MM.1S (cell line): ENCODE measurements at regions not wholly inside any gene's neighbourhood (a gene's known extent, or its start where the extent isn't known, plus 50 kb on each side); places are given as distances from the start of the nearest gene placed in this dataset.

Experiments used
- DNase-seq: peaks from one replicate; pipeline ENCODE4 v3.0.0-alpha.2; 2015
- H2AFZ ChIP-seq: fragments of 300-600 bp; sonication (generic); 2 replicates; pipeline ENCODE4 v1.6.0; 2016; ENCODE audit warnings: antibody characterized with exemption, low read length
- H3F3A ChIP-seq: fragments of 300-600 bp; sonication (generic); 2 replicates; pipeline ENCODE4 v1.6.1; 2016; ENCODE audit warnings: mild to moderate bottlenecking, antibody characterized with exemption, low read length, moderate library complexity, mixed read lengths; ENCODE audit not compliant: insufficient read depth
- H3K27ac ChIP-seq: fragments of 300-600 bp; sonication (generic); 2 replicates; pipeline ENCODE4 v1.5.1; 2016; ENCODE audit warnings: mild to moderate bottlenecking, low read length
- H3K27me3 ChIP-seq: fragments of 300-600 bp; sonication (generic); replicated peaks from 2 replicates; pipeline ENCODE4 v1.6.0; 2016; ENCODE audit warnings: low read length; ENCODE audit not compliant: insufficient read depth
- H3K36me3 ChIP-seq: fragments of 300-600 bp; sonication (generic); replicated peaks from 2 replicates; pipeline ENCODE4 v1.6.1; 2016; ENCODE audit warnings: mild to moderate bottlenecking, low read length, mixed read lengths; ENCODE audit not compliant: insufficient read depth
- H3K4me1 ChIP-seq: fragments of 300-600 bp; sonication (generic); 2 replicates; pipeline ENCODE4 v1.6.1; 2016; ENCODE audit warnings: low read length, mixed read lengths
- H3K4me2 ChIP-seq: fragments of 300-600 bp; sonication (generic); 2 replicates; pipeline ENCODE4 v1.6.0; 2016; ENCODE audit warnings: low read depth, low read length
- H3K4me3 ChIP-seq: fragments of 300-600 bp; sonication (generic); 2 replicates; pipeline ENCODE4 v1.5.1; 2016; ENCODE audit warnings: low read length, mixed read lengths
- H3K79me2 ChIP-seq: fragments of 300-600 bp; sonication (generic); 2 replicates; pipeline ENCODE4 v1.6.1; 2016; ENCODE audit warnings: mixed run types, low read length, mixed read lengths
- H3K9ac ChIP-seq: fragments of 300-600 bp; sonication (generic); 2 replicates; pipeline ENCODE4 v1.6.1; 2016; ENCODE audit warnings: low read length, mixed read lengths
- H3K9me2 ChIP-seq: fragments of 300-600 bp; sonication (generic); replicated peaks from 2 replicates; pipeline ENCODE4 v1.6.1; 2016; ENCODE audit warnings: mild to moderate bottlenecking, low read length, mixed read lengths; ENCODE audit not compliant: insufficient read depth
- H3K9me3 ChIP-seq: fragments of 300-600 bp; sonication (generic); replicated peaks from 2 replicates; pipeline ENCODE4 v1.6.1; 2016; ENCODE audit warnings: mild to moderate bottlenecking, low read length, mixed read lengths; ENCODE audit not compliant: insufficient read depth
- H4K20me1 ChIP-seq: fragments of 300-600 bp; sonication (generic); 2 replicates; pipeline ENCODE4 v1.6.1; 2016; ENCODE audit warnings: mild to moderate bottlenecking, low read length, moderate library complexity, mixed read lengths; ENCODE audit not compliant: insufficient read depth
- EZH2 ChIP-seq: fragments of 300-600 bp; sonication (generic); optimal IDR thresholded peaks from 2 replicates; pipeline ENCODE3; 2017; ENCODE audit warnings: low read depth, mild to moderate bottlenecking, antibody characterized with exemption, low read length, mixed read lengths
- EZH2phosphoT487 ChIP-seq: fragments of 300-600 bp; sonication (generic); IDR thresholded peaks from 2 replicates; pipeline ENCODE4 v1.6.1; 2018; ENCODE audit warnings: antibody characterized with exemption, low read length
- TF ChIP-seq, protein P1 (sequence below): fragments of 300-600 bp; sonication (generic); IDR thresholded peaks from 2 replicates; pipeline ENCODE4 v1.5.1; 2016; ENCODE audit warnings: antibody characterized with exemption, low read length, mixed read lengths

DNA sequence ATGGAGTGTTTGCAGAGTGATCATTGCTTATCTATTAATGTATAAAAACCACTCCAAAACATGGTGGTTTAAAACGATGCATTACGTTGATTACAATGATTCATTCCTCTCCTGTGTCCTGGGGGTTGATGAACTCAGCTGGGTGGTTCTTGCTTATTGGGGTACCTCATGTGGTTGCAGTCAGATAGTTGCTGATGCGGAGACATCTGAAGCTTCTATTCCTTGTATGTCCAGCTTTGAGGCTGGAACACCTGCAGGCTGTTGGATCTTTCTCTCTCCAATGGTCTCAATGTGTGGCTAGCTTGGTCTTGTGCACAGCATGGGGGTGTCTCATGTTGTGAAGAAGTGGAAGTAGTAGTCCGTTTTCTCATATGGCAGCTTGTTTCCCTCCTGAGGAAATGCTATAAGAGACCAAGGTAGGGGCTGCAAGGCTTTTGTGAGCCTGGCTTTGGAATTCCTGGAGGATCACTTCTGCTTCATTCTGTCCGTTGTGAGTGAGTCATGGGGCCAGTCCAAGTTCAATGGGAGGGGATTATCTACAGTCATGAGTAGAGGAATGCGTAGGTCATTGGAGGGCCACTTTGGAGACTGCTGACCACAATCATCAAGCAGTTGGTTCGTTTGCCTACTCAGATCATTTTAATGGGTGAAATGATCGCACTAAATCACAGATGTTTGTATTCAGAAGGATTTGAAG lies 601.0 kb downstream of the SLC4A3 start:
- Histone ChIP-seq H2AFZ (no peak overlapping the region), H3K9me2 (no peaks in the 10 kb centered on the region), H4K20me1 (no peaks in the 10 kb centered on the region), H3K9me3 (no peaks in the 10 kb centered on the region), H3K4me1 (no peaks in the 10 kb centered on the region), H3K9ac (no peak overlapping the region), H3K27me3 (no peaks in the 10 kb centered on the region), H3K27ac (no peak overlapping the region), H3K4me3 (no peak overlapping the region), H3K4me2 (no peak overlapping the region), H3K79me2 (no peaks in the 10 kb centered on the region), H3F3A (no peaks in the 10 kb centered on the region), H3K36me3 (no peaks in the 10 kb centered on the region)
- DNase-seq, result no peak
- TF ChIP-seq EZH2 (no peak), EZH2phosphoT487 (no peak)
- TF ChIP-seq, protein P1, sequence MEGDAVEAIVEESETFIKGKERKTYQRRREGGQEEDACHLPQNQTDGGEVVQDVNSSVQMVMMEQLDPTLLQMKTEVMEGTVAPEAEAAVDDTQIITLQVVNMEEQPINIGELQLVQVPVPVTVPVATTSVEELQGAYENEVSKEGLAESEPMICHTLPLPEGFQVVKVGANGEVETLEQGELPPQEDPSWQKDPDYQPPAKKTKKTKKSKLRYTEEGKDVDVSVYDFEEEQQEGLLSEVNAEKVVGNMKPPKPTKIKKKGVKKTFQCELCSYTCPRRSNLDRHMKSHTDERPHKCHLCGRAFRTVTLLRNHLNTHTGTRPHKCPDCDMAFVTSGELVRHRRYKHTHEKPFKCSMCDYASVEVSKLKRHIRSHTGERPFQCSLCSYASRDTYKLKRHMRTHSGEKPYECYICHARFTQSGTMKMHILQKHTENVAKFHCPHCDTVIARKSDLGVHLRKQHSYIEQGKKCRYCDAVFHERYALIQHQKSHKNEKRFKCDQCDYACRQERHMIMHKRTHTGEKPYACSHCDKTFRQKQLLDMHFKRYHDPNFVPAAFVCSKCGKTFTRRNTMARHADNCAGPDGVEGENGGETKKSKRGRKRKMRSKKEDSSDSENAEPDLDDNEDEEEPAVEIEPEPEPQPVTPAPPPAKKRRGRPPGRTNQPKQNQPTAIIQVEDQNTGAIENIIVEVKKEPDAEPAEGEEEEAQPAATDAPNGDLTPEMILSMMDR, result no peak

DNA sequence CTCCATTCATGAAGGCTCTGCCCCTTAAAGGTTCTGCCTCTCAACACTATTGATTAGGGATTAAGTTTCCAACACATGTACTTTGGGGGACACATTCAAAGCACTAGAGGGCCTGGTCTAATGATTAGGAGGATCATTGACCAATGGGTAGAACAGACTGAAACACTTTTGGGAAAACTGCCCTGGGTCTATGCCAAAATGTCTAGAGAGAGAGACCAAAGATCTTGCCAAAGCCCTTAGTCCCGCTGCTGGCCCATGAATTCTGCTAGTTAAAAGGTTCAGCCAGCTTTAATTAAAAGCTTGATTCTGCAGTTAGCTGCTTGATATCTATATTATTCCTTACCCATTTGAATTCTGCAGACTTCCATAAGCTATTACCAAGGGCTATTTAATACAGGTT lies 613.2 kb downstream of the SLC4A3 start:
- H3K4me3 ChIP-seq, result no peak overlapping the region
- no peaks in the 10 kb centered on the region for H3K9me3 ChIP-seq

DNA sequence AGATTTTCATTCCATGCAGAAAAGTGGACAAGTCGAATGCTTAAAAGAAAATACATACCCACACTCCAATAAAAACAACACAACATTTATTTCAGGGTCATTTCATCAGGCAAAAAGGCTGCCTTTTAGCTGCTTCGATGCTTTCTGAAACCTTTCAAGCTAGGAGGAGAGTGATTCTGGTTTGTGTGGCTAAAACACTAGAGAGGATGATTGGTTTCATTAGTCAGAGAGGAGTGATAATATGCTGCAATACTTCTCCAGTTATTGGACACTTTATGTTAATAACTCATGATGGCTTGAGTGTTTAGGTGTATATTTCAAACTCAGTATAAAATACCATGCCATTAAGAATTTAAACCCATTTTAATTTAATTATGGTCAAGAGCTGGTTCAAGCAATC lies 614.0 kb downstream of the SLC4A3 start:
- TF ChIP-seq EZH2phosphoT487, result no peak
- no peaks in the 10 kb centered on the region for H3F3A ChIP-seq
- H2AFZ ChIP-seq, result no peak overlapping the region
- no peaks in the 10 kb centered on the region for H3K9me2 ChIP-seq
- no peak overlapping the region for H3K4me2 ChIP-seq
- no peak for DNase-seq
- H3K4me3 ChIP-seq, result no peak overlapping the region
- H3K4me1 ChIP-seq, result no peaks in the 10 kb centered on the region
- no peaks in the 10 kb centered on the region for H3K79me2 ChIP-seq
- no peaks in the 10 kb centered on the region for H3K36me3 ChIP-seq
- H3K27me3 ChIP-seq, result no peaks in the 10 kb centered on the region
- no peak overlapping the region for H3K27ac ChIP-seq
- no peak overlapping the region for H3K9ac ChIP-seq
- H3K9me3 ChIP-seq, result no peaks in the 10 kb centered on the region
- H4K20me1 ChIP-seq, result no peaks in the 10 kb centered on the region

More for the DNA sequence above, 613.2 kb downstream of the SLC4A3 start:
- H3K36me3 ChIP-seq, result no peaks in the 10 kb centered on the region
- no peaks in the 10 kb centered on the region for H3K9me2 ChIP-seq
- H3K9ac ChIP-seq, result no peak overlapping the region
- no peaks in the 10 kb centered on the region for H3K27me3 ChIP-seq
- no peaks in the 10 kb centered on the region for H4K20me1 ChIP-seq
- H3K27ac ChIP-seq, result no peak overlapping the region
- H3K79me2 ChIP-seq, result no peaks in the 10 kb centered on the region
- no peaks in the 10 kb centered on the region for H3K4me1 ChIP-seq
- no peaks in the 10 kb centered on the region for H3F3A ChIP-seq
- no peak overlapping the region for H2AFZ ChIP-seq
- DNase-seq, result no peak
- no peak for TF ChIP-seq EZH2phosphoT487
- no peak overlapping the region for H3K4me2 ChIP-seq

DNA sequence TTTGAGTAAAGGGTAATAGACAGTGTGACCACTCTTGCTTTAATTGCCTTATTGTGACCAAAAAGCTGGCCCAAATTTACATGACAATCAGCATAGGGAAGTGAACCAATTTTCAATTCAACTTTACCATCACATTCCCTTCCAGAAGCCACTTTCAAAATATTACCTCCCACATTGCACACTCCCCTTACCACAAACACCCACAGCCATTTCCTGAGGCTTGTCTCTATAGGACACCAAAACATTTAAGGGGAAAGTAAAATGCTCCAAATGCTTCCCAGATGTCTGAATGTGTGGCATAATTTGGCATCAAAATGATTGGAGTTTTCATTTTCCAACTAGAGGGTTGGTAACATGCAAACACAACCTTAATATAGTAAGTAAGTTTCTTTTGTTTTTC lies 616.1 kb downstream of the SLC4A3 start:
- Histone ChIP-seq H2AFZ (no peak overlapping the region), H3K4me3 (no peak overlapping the region)
- DNase-seq, result no peak

More for the DNA sequence above, 616.1 kb downstream of the SLC4A3 start:
- Histone ChIP-seq H4K20me1 (no peaks in the 10 kb centered on the region), H3K9ac (no peak overlapping the region), H3K9me2 (no peaks in the 10 kb centered on the region), H3K27me3 (no peaks in the 10 kb centered on the region), H3K36me3 (no peaks in the 10 kb centered on the region), H3K27ac (no peak overlapping the region), H3K4me2 (no peak overlapping the region), H3K4me1 (no peaks in the 10 kb centered on the region), H3F3A (no peaks in the 10 kb centered on the region), H3K9me3 (no peaks in the 10 kb centered on the region), H3K79me2 (no peaks in the 10 kb centered on the region)
- TF ChIP-seq EZH2phosphoT487, result no peak
- TF ChIP-seq EZH2, result no peak
- TF ChIP-seq, protein P1, result no peak
